ENCODE measurements at regions not wholly inside any gene's neighbourhood (a gene's known extent, or its start where the extent isn't known, plus 50 kb on each side); places are given as distances from the start of the nearest gene placed in this dataset.

DNA sequence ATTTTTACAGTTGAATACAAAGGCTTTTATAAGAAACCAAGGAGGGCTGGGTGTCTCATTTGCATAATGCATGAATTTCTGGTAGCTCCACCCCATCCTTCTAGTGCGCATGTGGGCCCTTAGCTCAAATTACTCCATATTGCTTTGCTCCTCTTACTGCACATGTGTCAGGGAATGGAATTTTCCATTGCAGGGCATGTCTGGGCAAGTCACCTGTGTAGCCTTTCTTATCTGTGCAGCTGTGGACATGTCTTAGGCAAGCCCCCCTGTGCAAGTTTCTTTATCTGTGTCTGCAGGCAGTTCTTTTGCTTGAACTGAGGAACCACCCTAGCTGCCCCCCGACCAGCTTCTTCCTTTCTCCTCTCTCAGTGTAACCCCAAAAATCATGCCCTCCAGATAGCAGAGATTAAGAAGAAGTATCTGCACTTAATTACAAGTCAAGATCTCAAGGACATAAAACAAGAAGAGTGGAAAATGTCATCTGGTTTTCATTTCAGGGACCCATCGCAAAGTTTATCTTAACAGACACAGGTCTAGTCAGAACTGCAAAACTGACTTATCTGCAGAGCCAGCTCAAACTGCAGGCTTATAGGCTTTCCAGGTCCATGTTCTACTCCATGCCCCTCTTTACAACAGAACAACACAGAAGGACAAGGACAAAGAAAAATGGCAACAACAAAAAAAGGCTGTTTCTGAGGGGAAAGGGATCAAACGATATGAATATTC lies 137.9 kb upstream of the HS3ST4 start:
- no TSS peak for BruUV-seq (replicated peaks)
- Histone ChIP-seq H4K5ac (ENCODE audit: low read depth, low read length) (peak overlapping the region; percentile 42; the same call in 1 of the 2 replicates), H3K4me2 (ENCODE audit: low read depth, low read length) (no peak overlapping the region), H3K23ac (ENCODE audit: low read depth, low read length) (no peak overlapping the region), H4K20me1 (ENCODE audit: insufficient read depth, low read length) (no peaks in the 10 kb centered on the region), H3K36me3 (ENCODE audit: control insufficient read depth, insufficient read depth, low read length) (no peaks in the 10 kb centered on the region), H3K9me1 (ENCODE audit: insufficient read depth, low read length) (no peaks in the 10 kb centered on the region), H3K4ac (ENCODE audit: low read depth, low read length) (no peak overlapping the region), H4K91ac (ENCODE audit: insufficient read depth, low read depth, low read length) (no peak overlapping the region), H3K27ac (ENCODE audit: insufficient read depth, low read length) (no peak overlapping the region), H2BK120ac (ENCODE audit: low read depth, low read length) (no peak overlapping the region; the same call in 1 of the 2 replicates), H2BK15ac (ENCODE audit: low read depth, low read length) (no peak overlapping the region), H3K4me1 (ENCODE audit: control insufficient read depth, insufficient read depth, low read length) (no peaks in the 10 kb centered on the region), H3K4me3 (ENCODE audit: insufficient read depth, low read depth, low read length) (no peak overlapping the region), H3K27me3 (ENCODE audit: control insufficient read depth, insufficient read depth, low read length) (no peaks in the 10 kb centered on the region), H3K9ac (ENCODE audit: low read depth, low read length) (no peak overlapping the region), H3K18ac (ENCODE audit: low read depth, low read length) (peak overlapping the region; percentile 74; the same call in 1 of the 2 replicates), H2AK9ac (replicated peaks; ENCODE audit: low read depth, low read length, poor library complexity) (no peak overlapping the region), H3K14ac (replicated peaks; ENCODE audit: low read depth, low read length) (no peak overlapping the region), H2BK5ac (ENCODE audit: low read depth, low read length, poor library complexity, severe bottlenecking) (peak overlapping the region; percentile 73), H4K8ac (ENCODE audit: low read depth in 2 of 2, low read length in 2 of 2) (no peak overlapping the region), H3K79me1 (ENCODE audit: low read depth in 1 of 2, low read length in 2 of 2) (no peaks in the 10 kb centered on the region), H3K9me3 (ENCODE audit: control insufficient read depth, insufficient read depth, low read length) (peaks cover 2% of the 10 kb centered on the region), H2AFZ (replicated peaks; ENCODE audit: low read length, poor library complexity) (no peak overlapping the region), H3K56ac (ENCODE audit: extremely low read depth, insufficient read depth, low read length) (no peak overlapping the region), H2BK20ac (ENCODE audit: low read depth, low read length) (no peak overlapping the region), H2AK5ac (ENCODE audit: low read depth, low read length) (no peak overlapping the region)
- WGBS, 2 experiments (ENCODE audit: extremely low coverage in 2 of 2, insufficient read length in 1 of 2), result no CpG with 5 or more reads among the region's 4 CpGs
- ChIA-PET POLR2A (ENCODE audit: unreplicated experiment) (no interaction called here), CTCF (no interaction called here)
- DNase-seq (peak; percentile 17), ATAC-seq (ENCODE audit: low read depth) (no peak)
- intact Hi-C loops (cut with micrococcal nuclease), result no loop called here
- dilution Hi-C loops (cut with HindIII; ENCODE audit: low sequenced_read_pairs, unreplicated experiment), result no loop called here
- TF ChIP-seq RCOR1 (IDR thresholded peaks at IDR 0.05; ENCODE audit: insufficient replicate concordance, low read length) (no peak), SMC3 (IDR thresholded peaks at IDR 0.05; ENCODE audit: low read depth, low read length) (no peak), RFX5 (IDR thresholded peaks at IDR 0.05; ENCODE audit: low read depth, low read length) (no peak)
- in situ Hi-C loops (cut with MboI; ENCODE audit: low sequenced_read_pairs), result no loop called here
